Loucy (cell line): ENCODE measurements at regions not wholly inside any gene's neighbourhood (a gene's known extent, or its start where the extent isn't known, plus 50 kb on each side); places are given as distances from the start of the nearest gene placed in this dataset.

Experiments used
- H2AFZ ChIP-seq: fragments of 200-600 bp; sonication (generic); 2 replicates; pipeline ENCODE4 v1.6.0; 2016; ENCODE audit warnings: antibody characterized with exemption, mild to moderate bottlenecking, low read length, moderate library complexity
- H3F3A ChIP-seq: fragments of 200-600 bp; 2 replicates; pipeline ENCODE4 v1.6.0; 2016; ENCODE audit warnings: antibody characterized with exemption, low read depth, mild to moderate bottlenecking
- H3K27me3 ChIP-seq: fragments of 200-600 bp; sonication (generic); 2 replicates; pipeline ENCODE4 v1.6.1; 2014; ENCODE audit warnings: low read length, mild to moderate bottlenecking; ENCODE audit not compliant: insufficient read depth, poor library complexity, severe bottlenecking
- H3K36me3 ChIP-seq: fragments of 200-600 bp; sonication (generic); 2 replicates; pipeline ENCODE4 v1.6.1; 2016; ENCODE audit warnings: low read length; ENCODE audit not compliant: insufficient read depth
- H3K4me1 ChIP-seq: fragments of 200-600 bp; sonication (generic); 2 replicates; pipeline ENCODE4 v1.5.1; 2014; ENCODE audit warnings: low read length, mild to moderate bottlenecking; ENCODE audit not compliant: insufficient read depth, poor library complexity, severe bottlenecking
- H3K4me2 ChIP-seq: fragments of 200-600 bp; sonication (generic); 2 replicates; pipeline ENCODE4 v1.6.0; 2014; ENCODE audit warnings: antibody characterized with exemption, low read length, low read depth, mild to moderate bottlenecking; ENCODE audit not compliant: poor library complexity, severe bottlenecking
- H3K4me3 ChIP-seq: fragments of 200-600 bp; sonication (generic); 2 replicates; pipeline ENCODE4 v1.5.1; 2014; ENCODE audit warnings: low read length, mild to moderate bottlenecking, mixed read lengths; ENCODE audit not compliant: poor library complexity, severe bottlenecking
- H3K79me2 ChIP-seq: fragments of 200-600 bp; sonication (generic); 2 replicates; pipeline ENCODE4 v1.6.1; 2014; ENCODE audit warnings: low read length; ENCODE audit not compliant: insufficient read depth
- H3K9ac ChIP-seq: fragments of 200-600 bp; sonication (generic); 2 replicates; pipeline ENCODE4 v1.6.0; 2014; ENCODE audit warnings: mild to moderate bottlenecking, low read depth, low read length, moderate library complexity; ENCODE audit not compliant: poor library complexity, severe bottlenecking
- H3K9me2 ChIP-seq: fragments of 200-600 bp; sonication (generic); replicated peaks from 2 replicates; pipeline ENCODE4 v1.6.1; 2016; ENCODE audit warnings: low read depth, low read length, mixed read lengths
- H3K9me3 ChIP-seq: fragments of 200-600 bp; sonication (generic); 2 replicates; pipeline ENCODE4 v1.6.1; 2014; ENCODE audit warnings: mild to moderate bottlenecking, antibody characterized with exemption, low read length, low read depth; ENCODE audit not compliant: insufficient read depth
- H4K20me1 ChIP-seq: fragments of 200-600 bp; sonication (generic); 2 replicates; pipeline ENCODE4 v1.6.0; 2014; ENCODE audit warnings: antibody characterized with exemption, low read length, mild to moderate bottlenecking; ENCODE audit not compliant: insufficient read depth, poor library complexity, severe bottlenecking
- CTCF ChIP-seq: fragments of 200-600 bp; sonication (generic); conservative IDR thresholded peaks from 2 replicates; pipeline ENCODE4 v1.5.1; 2014; ENCODE audit warnings: mild to moderate bottlenecking, antibody characterized with exemption, low read length
- EZH2phosphoT487 ChIP-seq: fragments of 200-600 bp; IDR thresholded peaks from 2 replicates; pipeline ENCODE4 v1.6.1; 2018; ENCODE audit warnings: antibody characterized with exemption, mild to moderate bottlenecking, moderate library complexity, borderline replicate concordance

- Histone ChIP-seq H3K9me2 (no peaks in the 10 kb centered on the region), H3K27me3 (no peaks in the 10 kb centered on the region), H3F3A (no peaks in the 10 kb centered on the region), H2AFZ (no peak overlapping the region), H3K79me2 (no peaks in the 10 kb centered on the region), H3K9ac (no peak overlapping the region), H3K4me3 (no peak overlapping the region), H3K9me3 (0 out of 2 replicates have a peak, but pooled peaks cover 7% of the 10 kb centered on the region), H3K4me2 (no peak overlapping the region), H3K4me1 (no peaks in the 10 kb centered on the region), H3K36me3 (no peaks in the 10 kb centered on the region), H4K20me1 (no peaks in the 10 kb centered on the region)
- TF ChIP-seq CTCF = no peak
- TF ChIP-seq EZH2phosphoT487 = no peak
Measured at GRCh38 chr7:153405704-153406485, 646.3 kb upstream of the DPP6 start.

- H3K4me3 ChIP-seq = no peak overlapping the region
- no peaks in the 10 kb centered on the region for H3K4me1 ChIP-seq
- no peaks in the 10 kb centered on the region for H3K36me3 ChIP-seq
- no peaks in the 10 kb centered on the region for H4K20me1 ChIP-seq
- no peak overlapping the region for H2AFZ ChIP-seq
- TF ChIP-seq EZH2phosphoT487 = no peak
- no peak for TF ChIP-seq CTCF
- no peaks in the 10 kb centered on the region for H3K9me2 ChIP-seq
- H3K4me2 ChIP-seq = no peak overlapping the region
- H3F3A ChIP-seq = no peaks in the 10 kb centered on the region
- H3K79me2 ChIP-seq = no peaks in the 10 kb centered on the region
- H3K27me3 ChIP-seq = no peaks in the 10 kb centered on the region
- no peak overlapping the region for H3K9ac ChIP-seq
- H3K9me3 ChIP-seq = 0 out of 2 replicates have a peak, but pooled peaks cover 7% of the 10 kb centered on the region
Measured at GRCh38 chr7:153406486-153406872, 645.7 kb upstream of the DPP6 start.

GRCh38 chr7:153407291-153408046 lies 644.7 kb upstream of the DPP6 start:
- no peaks in the 10 kb centered on the region for H3K4me1 ChIP-seq
- H3K36me3 ChIP-seq = no peaks in the 10 kb centered on the region
- H2AFZ ChIP-seq = no peak overlapping the region
- no peaks in the 10 kb centered on the region for H3F3A ChIP-seq
- H3K4me3 ChIP-seq = no peak overlapping the region
- TF ChIP-seq CTCF = no peak
- TF ChIP-seq EZH2phosphoT487 = no peak
- 0 out of 2 replicates have a peak, but pooled peaks cover 7% of the 10 kb centered on the region for H3K9me3 ChIP-seq
- H3K9me2 ChIP-seq = no peaks in the 10 kb centered on the region
- H4K20me1 ChIP-seq = no peaks in the 10 kb centered on the region
- no peaks in the 10 kb centered on the region for H3K27me3 ChIP-seq
- no peaks in the 10 kb centered on the region for H3K79me2 ChIP-seq
- no peak overlapping the region for H3K4me2 ChIP-seq
- no peak overlapping the region for H3K9ac ChIP-seq
